ENCODE measurements at regions not wholly inside any gene's neighbourhood (a gene's known extent, or its start where the extent isn't known, plus 50 kb on each side); places are given as distances from the start of the nearest gene placed in this dataset.

GRCh38 chr5:159539678-159540077, 209.4 kb upstream of the IL12B start:
- no peak for DNase-seq (ENCODE audit: low read depth in 4 of 6, low spot score in 6 of 6)
- Histone ChIP-seq H3K36me3 (ENCODE audit: control insufficient read depth, insufficient read depth, low read length) (no peaks in the 10 kb centered on the region), H3K9me3 (ENCODE audit: control insufficient read depth, insufficient read depth, low read length) (no peaks in the 10 kb centered on the region), H3K4me1 (ENCODE audit: control insufficient read depth, insufficient read depth, low read length) (no peaks in the 10 kb centered on the region), H3K4me3 (ENCODE audit: low read depth, low read length) (no peak overlapping the region), H3K27me3 (ENCODE audit: control insufficient read depth, insufficient read depth, low read length) (no peaks in the 10 kb centered on the region), H3K27ac (ENCODE audit: low read depth, low read length) (no peak overlapping the region)
- 98% methylated on average over 4 of the region's 4 CpGs for WGBS (ENCODE audit: insufficient coverage)

- Histone ChIP-seq H3K27ac (ENCODE audit: low read depth, low read length) (no peak overlapping the region), H3K4me1 (ENCODE audit: control insufficient read depth, insufficient read depth, low read length) (no peaks in the 10 kb centered on the region), H3K27me3 (ENCODE audit: control insufficient read depth, insufficient read depth, low read length) (no peaks in the 10 kb centered on the region), H3K9me3 (ENCODE audit: control insufficient read depth, insufficient read depth, low read length) (peaks cover 3% of the 10 kb centered on the region), H3K36me3 (ENCODE audit: control insufficient read depth, insufficient read depth, low read length) (no peaks in the 10 kb centered on the region), H3K4me3 (ENCODE audit: low read depth, low read length) (no peak overlapping the region)
- DNase-seq (ENCODE audit: low read depth in 4 of 6, low spot score in 6 of 6): no peak
- no CpG with 5 or more reads among the region's 1 CpG for WGBS (ENCODE audit: insufficient coverage)
Measured at GRCh38 chr5:159543326-159543725, 213.0 kb upstream of the IL12B start.

DNA sequence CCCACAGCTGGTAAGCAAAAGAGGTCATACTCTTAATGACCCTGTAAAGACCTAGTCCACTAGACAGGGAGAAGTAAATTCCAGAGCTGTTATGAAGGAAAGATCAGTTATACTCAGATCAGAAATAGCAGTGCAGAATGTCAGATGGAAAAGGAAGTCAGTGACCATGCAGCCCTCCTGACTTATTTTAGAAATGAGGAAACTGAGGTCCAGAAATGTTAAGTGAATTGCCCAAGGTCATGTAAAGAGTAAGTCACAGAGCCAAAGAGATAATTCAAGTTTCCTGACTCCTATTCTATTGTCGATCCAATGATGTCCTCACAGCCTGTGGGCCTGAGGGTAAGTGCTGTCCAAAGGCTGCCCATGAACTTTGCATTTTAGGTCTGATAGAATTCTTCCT, 214.9 kb upstream of the IL12B start:
- Histone ChIP-seq H3K4me3 (ENCODE audit: low read depth, low read length) (no peak overlapping the region), H3K9me3 (ENCODE audit: control insufficient read depth, insufficient read depth, low read length) (peaks cover 3% of the 10 kb centered on the region), H3K4me1 (ENCODE audit: control insufficient read depth, insufficient read depth, low read length) (no peaks in the 10 kb centered on the region), H3K27me3 (ENCODE audit: control insufficient read depth, insufficient read depth, low read length) (no peaks in the 10 kb centered on the region), H3K27ac (ENCODE audit: low read depth, low read length) (no peak overlapping the region), H3K36me3 (ENCODE audit: control insufficient read depth, insufficient read depth, low read length) (no peaks in the 10 kb centered on the region)
- WGBS (ENCODE audit: insufficient coverage): 100% methylated on average over 1 of the region's 1 CpG
- no peak for DNase-seq (ENCODE audit: low read depth in 4 of 6, low spot score in 6 of 6)

DNA sequence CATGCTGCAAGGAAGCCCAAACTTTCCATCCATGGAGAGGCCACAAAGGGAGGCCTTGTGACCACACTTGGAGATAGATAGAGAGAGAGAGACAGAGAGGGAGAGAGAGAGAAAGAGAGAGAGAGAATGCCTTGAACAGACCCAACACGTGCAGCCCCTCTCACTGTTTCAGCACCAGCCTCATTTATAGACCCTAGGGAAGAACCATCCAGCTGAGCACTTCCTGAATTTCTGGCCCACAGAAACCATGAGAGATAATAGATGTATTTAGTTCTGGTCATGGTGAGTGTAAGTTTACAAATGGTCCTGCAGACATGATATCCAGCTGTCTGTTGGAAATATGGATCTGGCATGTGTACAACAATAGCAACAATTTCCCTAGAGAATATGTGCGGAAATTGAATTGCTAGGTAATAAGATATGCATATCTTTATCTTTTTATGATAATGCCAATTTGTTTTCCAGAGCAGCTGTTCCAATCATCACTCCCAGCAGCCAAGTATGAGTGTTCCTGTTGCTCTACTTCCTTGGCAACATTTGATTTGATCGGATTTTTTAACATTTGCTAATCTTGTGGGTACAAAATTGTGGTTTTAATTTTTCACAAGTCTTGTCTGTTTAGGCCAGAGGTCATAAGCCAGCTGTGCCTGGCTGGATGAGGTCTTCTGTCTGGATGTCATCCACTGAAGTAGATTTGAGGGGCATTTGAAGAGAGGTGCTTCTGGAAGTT, 217.3 kb upstream of the IL12B start:
- Histone ChIP-seq H3K27ac (ENCODE audit: low read depth, low read length) (no peak overlapping the region), H3K4me1 (ENCODE audit: control insufficient read depth, insufficient read depth, low read length) (no peaks in the 10 kb centered on the region), H3K27me3 (ENCODE audit: control insufficient read depth, insufficient read depth, low read length) (no peaks in the 10 kb centered on the region), H3K36me3 (ENCODE audit: control insufficient read depth, insufficient read depth, low read length) (no peaks in the 10 kb centered on the region), H3K9me3 (ENCODE audit: control insufficient read depth, insufficient read depth, low read length) (peaks cover 3% of the 10 kb centered on the region), H3K4me3 (ENCODE audit: low read depth, low read length) (no peak overlapping the region)
- DNase-seq (ENCODE audit: low read depth in 4 of 6, low spot score in 6 of 6): no peak
- 88% methylated on average over 1 of the region's 3 CpGs for WGBS (ENCODE audit: insufficient coverage)

GRCh38 chr5:159548517-159548916, 218.2 kb upstream of the IL12B start:
- Histone ChIP-seq H3K36me3 (ENCODE audit: control insufficient read depth, insufficient read depth, low read length) (no peaks in the 10 kb centered on the region), H3K27ac (ENCODE audit: low read depth, low read length) (no peak overlapping the region), H3K27me3 (ENCODE audit: control insufficient read depth, insufficient read depth, low read length) (no peaks in the 10 kb centered on the region), H3K4me1 (ENCODE audit: control insufficient read depth, insufficient read depth, low read length) (no peaks in the 10 kb centered on the region), H3K4me3 (ENCODE audit: low read depth, low read length) (no peak overlapping the region), H3K9me3 (ENCODE audit: control insufficient read depth, insufficient read depth, low read length) (peaks cover 3% of the 10 kb centered on the region)
- 100% methylated on average over 1 of the region's 3 CpGs for WGBS (ENCODE audit: insufficient coverage)
- no peak for DNase-seq (ENCODE audit: low read depth in 4 of 6, low spot score in 6 of 6)

- no peaks in the 10 kb centered on the region for H3K36me3 ChIP-seq (ENCODE audit: control insufficient read depth, insufficient read depth, low read length)
- no peaks in the 10 kb centered on the region for H3K4me1 ChIP-seq (ENCODE audit: control insufficient read depth, insufficient read depth, low read length)
- H3K9me3 ChIP-seq (ENCODE audit: control insufficient read depth, insufficient read depth, low read length): peaks cover 3% of the 10 kb centered on the region
- no peak for DNase-seq (ENCODE audit: low read depth in 4 of 6, low spot score in 6 of 6)
- H3K27me3 ChIP-seq (ENCODE audit: control insufficient read depth, insufficient read depth, low read length): no peaks in the 10 kb centered on the region
- H3K4me3 ChIP-seq (ENCODE audit: low read depth, low read length): no peak overlapping the region
- 80% methylated on average over 1 of the region's 1 CpG for WGBS (ENCODE audit: insufficient coverage)
- H3K27ac ChIP-seq (ENCODE audit: low read depth, low read length): no peak overlapping the region
Measured at GRCh38 chr5:159549046-159549445, 218.8 kb upstream of the IL12B start.

GRCh38 chr5:159550951-159551350, 220.7 kb upstream of the IL12B start:
- Histone ChIP-seq H3K4me3 (ENCODE audit: low read depth, low read length) (no peak overlapping the region), H3K36me3 (ENCODE audit: control insufficient read depth, insufficient read depth, low read length) (no peaks in the 10 kb centered on the region), H3K4me1 (ENCODE audit: control insufficient read depth, insufficient read depth, low read length) (no peaks in the 10 kb centered on the region), H3K27me3 (ENCODE audit: control insufficient read depth, insufficient read depth, low read length) (no peaks in the 10 kb centered on the region), H3K27ac (ENCODE audit: low read depth, low read length) (no peak overlapping the region), H3K9me3 (ENCODE audit: control insufficient read depth, insufficient read depth, low read length) (peaks cover 3% of the 10 kb centered on the region)
- 100% methylated on average over 1 of the region's 1 CpG for WGBS (ENCODE audit: insufficient coverage)
- no peak for DNase-seq (ENCODE audit: low read depth in 4 of 6, low spot score in 6 of 6)

- no peaks in the 10 kb centered on the region for H3K27me3 ChIP-seq (ENCODE audit: control insufficient read depth, insufficient read depth, low read length)
- H3K36me3 ChIP-seq (ENCODE audit: control insufficient read depth, insufficient read depth, low read length): no peaks in the 10 kb centered on the region
- 92% methylated on average over 2 of the region's 3 CpGs for WGBS (ENCODE audit: insufficient coverage)
- H3K4me3 ChIP-seq (ENCODE audit: low read depth, low read length): no peak overlapping the region
- no peaks in the 10 kb centered on the region for H3K4me1 ChIP-seq (ENCODE audit: control insufficient read depth, insufficient read depth, low read length)
- no peak overlapping the region for H3K27ac ChIP-seq (ENCODE audit: low read depth, low read length)
- DNase-seq (ENCODE audit: low read depth in 4 of 6, low spot score in 6 of 6): no peak
- no peaks in the 10 kb centered on the region for H3K9me3 ChIP-seq (ENCODE audit: control insufficient read depth, insufficient read depth, low read length)
Measured at GRCh38 chr5:159552751-159553150, 222.5 kb upstream of the IL12B start.

- no peak for DNase-seq (ENCODE audit: low read depth in 4 of 6, low spot score in 6 of 6)
- H3K9me3 ChIP-seq (ENCODE audit: control insufficient read depth, insufficient read depth, low read length): no peaks in the 10 kb centered on the region
- H3K27me3 ChIP-seq (ENCODE audit: control insufficient read depth, insufficient read depth, low read length): no peaks in the 10 kb centered on the region
- no peak overlapping the region for H3K27ac ChIP-seq (ENCODE audit: low read depth, low read length)
- no CpG with 5 or more reads among the region's 2 CpGs for WGBS (ENCODE audit: insufficient coverage)
- no peaks in the 10 kb centered on the region for H3K4me1 ChIP-seq (ENCODE audit: control insufficient read depth, insufficient read depth, low read length)
- H3K36me3 ChIP-seq (ENCODE audit: control insufficient read depth, insufficient read depth, low read length): no peaks in the 10 kb centered on the region
- no peak overlapping the region for H3K4me3 ChIP-seq (ENCODE audit: low read depth, low read length)
Measured at GRCh38 chr5:159553792-159554191, 223.5 kb upstream of the IL12B start.

DNA sequence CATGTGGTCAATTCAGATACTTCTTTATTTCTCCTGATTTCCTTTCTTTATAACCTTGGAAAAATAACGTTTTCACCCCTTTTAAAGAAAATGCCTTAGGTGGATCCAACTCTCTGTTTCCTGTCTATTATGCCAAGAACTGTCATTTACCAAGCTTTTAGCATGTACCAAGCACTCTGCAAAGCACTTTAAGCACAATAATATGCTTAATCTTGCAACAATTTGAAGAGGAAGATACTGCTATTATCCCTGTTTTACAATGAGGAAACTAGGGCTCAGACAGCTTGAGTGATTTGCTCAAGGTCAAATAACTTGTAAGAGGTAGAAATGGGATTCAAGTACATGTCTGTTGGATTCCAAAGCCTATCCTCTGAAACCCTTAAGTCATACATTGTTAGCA, 224.8 kb upstream of the IL12B start:
- Histone ChIP-seq H3K4me3 (ENCODE audit: low read depth, low read length) (no peak overlapping the region), H3K9me3 (ENCODE audit: control insufficient read depth, insufficient read depth, low read length) (no peaks in the 10 kb centered on the region), H3K4me1 (ENCODE audit: control insufficient read depth, insufficient read depth, low read length) (no peaks in the 10 kb centered on the region), H3K27ac (ENCODE audit: low read depth, low read length) (no peak overlapping the region), H3K36me3 (ENCODE audit: control insufficient read depth, insufficient read depth, low read length) (no peaks in the 10 kb centered on the region), H3K27me3 (ENCODE audit: control insufficient read depth, insufficient read depth, low read length) (no peaks in the 10 kb centered on the region)
- DNase-seq (ENCODE audit: low read depth in 4 of 6, low spot score in 6 of 6): peak in 1 of 6 donors; percentile 4
- 75% methylated on average over 1 of the region's 1 CpG for WGBS (ENCODE audit: insufficient coverage)
